IMR-90 (cell line): ENCODE measurements at regions not wholly inside any gene's neighbourhood (a gene's known extent, or its start where the extent isn't known, plus 50 kb on each side); places are given as distances from the start of the nearest gene placed in this dataset.

Source experiments
- BHLHE40 ChIP-seq: fragments of 150-350 bp; IDR thresholded peaks from 2 replicates; pipeline ENCODE4 v1.6.1; 2016; ENCODE audit warnings: mild to moderate bottlenecking, low read depth, low read length
- CEBPB ChIP-seq: IDR thresholded peaks from 2 replicates; pipeline ENCODE4 v1.6.1; 2012; ENCODE audit warnings: low read depth, low read length, improper control_type of control experiment
- CHD1 ChIP-seq: IDR thresholded peaks from 2 replicates; pipeline ENCODE4 v1.6.1; 2012; ENCODE audit warnings: low read depth, low read length, improper control_type of control experiment
- FOS ChIP-seq: fragments of 150-350 bp; IDR thresholded peaks from 2 replicates; pipeline ENCODE4 v1.6.1; 2016; ENCODE audit warnings: low read depth, low read length
- MAFK ChIP-seq: IDR thresholded peaks from 2 replicates; pipeline ENCODE4 v1.6.1; 2012; ENCODE audit warnings: low read depth, low read length, improper control_type of control experiment
- MXI1 ChIP-seq: IDR thresholded peaks from 2 replicates; pipeline ENCODE4 v1.6.1; 2012; ENCODE audit warnings: low read depth, mild to moderate bottlenecking, low read length, moderate library complexity, borderline replicate concordance
- POLR2A ChIP-seq: IDR thresholded peaks from 2 replicates; pipeline ENCODE4 v1.6.1; 2012; ENCODE audit warnings: mild to moderate bottlenecking, low read depth, low read length
- RAD21 ChIP-seq: IDR thresholded peaks from 2 replicates; pipeline ENCODE4 v1.6.1; 2012; ENCODE audit warnings: low read length, improper control_type of control experiment
- RFX5 ChIP-seq: IDR thresholded peaks from 2 replicates; pipeline ENCODE4 v1.8.0; 2012; ENCODE audit warnings: low read depth, mild to moderate bottlenecking, low read length, moderate library complexity
- SMC3 ChIP-seq: fragments of 150-350 bp; IDR thresholded peaks from 2 replicates; pipeline ENCODE4 v1.6.1; 2016; ENCODE audit warnings: low read depth, mild to moderate bottlenecking, antibody characterized with exemption, low read length, moderate library complexity
- TF ChIP-seq, protein P1 (sequence below): conservative IDR thresholded peaks from 2 replicates; pipeline ENCODE4 v1.5.1; 2012; ENCODE audit warnings: mild to moderate bottlenecking, low read depth, low read length, improper control_type of control experiment
- TF ChIP-seq, protein P2 (sequence below): fragments of 150-350 bp; IDR thresholded peaks from 2 replicates; pipeline ENCODE4 v1.6.1; 2016; ENCODE audit warnings: low read depth, mild to moderate bottlenecking, low read length, moderate library complexity, borderline replicate concordance

DNA sequence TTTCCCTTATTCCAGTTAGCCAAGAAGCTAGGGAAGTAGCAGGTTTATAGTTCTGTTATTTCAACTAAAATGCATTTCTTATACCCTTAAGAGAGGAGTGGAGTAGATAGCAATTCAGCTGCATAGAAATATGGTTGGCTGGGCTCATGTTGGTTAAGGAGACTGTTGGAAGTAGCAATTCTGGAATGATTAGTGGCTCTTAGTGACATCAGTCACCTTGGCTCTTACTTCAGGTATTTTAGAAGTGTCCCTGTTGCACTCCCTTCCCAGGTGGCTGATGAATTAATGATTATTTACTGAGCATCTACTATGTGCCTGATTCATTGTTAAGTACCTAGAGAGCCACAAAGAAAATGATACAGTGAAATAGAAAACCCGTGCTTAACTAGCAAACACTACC is 128.1 kb downstream of the MGST1 start:
- no peak for TF ChIP-seq RAD21
- TF ChIP-seq, protein P1, sequence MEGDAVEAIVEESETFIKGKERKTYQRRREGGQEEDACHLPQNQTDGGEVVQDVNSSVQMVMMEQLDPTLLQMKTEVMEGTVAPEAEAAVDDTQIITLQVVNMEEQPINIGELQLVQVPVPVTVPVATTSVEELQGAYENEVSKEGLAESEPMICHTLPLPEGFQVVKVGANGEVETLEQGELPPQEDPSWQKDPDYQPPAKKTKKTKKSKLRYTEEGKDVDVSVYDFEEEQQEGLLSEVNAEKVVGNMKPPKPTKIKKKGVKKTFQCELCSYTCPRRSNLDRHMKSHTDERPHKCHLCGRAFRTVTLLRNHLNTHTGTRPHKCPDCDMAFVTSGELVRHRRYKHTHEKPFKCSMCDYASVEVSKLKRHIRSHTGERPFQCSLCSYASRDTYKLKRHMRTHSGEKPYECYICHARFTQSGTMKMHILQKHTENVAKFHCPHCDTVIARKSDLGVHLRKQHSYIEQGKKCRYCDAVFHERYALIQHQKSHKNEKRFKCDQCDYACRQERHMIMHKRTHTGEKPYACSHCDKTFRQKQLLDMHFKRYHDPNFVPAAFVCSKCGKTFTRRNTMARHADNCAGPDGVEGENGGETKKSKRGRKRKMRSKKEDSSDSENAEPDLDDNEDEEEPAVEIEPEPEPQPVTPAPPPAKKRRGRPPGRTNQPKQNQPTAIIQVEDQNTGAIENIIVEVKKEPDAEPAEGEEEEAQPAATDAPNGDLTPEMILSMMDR: no peak
- TF ChIP-seq MXI1: no peak
- TF ChIP-seq CHD1: no peak
- TF ChIP-seq BHLHE40: no peak
- no peak for TF ChIP-seq POLR2A
- no peak for TF ChIP-seq FOS
- TF ChIP-seq MAFK: no peak
- no peak for TF ChIP-seq SMC3
- no peak for TF ChIP-seq CEBPB
- no peak for TF ChIP-seq RFX5
- TF ChIP-seq, protein P2, sequence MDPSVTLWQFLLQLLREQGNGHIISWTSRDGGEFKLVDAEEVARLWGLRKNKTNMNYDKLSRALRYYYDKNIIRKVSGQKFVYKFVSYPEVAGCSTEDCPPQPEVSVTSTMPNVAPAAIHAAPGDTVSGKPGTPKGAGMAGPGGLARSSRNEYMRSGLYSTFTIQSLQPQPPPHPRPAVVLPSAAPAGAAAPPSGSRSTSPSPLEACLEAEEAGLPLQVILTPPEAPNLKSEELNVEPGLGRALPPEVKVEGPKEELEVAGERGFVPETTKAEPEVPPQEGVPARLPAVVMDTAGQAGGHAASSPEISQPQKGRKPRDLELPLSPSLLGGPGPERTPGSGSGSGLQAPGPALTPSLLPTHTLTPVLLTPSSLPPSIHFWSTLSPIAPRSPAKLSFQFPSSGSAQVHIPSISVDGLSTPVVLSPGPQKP: no peak
